GM23248 (cell line): ENCODE measurements at regions not wholly inside any gene's neighbourhood (a gene's known extent, or its start where the extent isn't known, plus 50 kb on each side); places are given as distances from the start of the nearest gene placed in this dataset.

Experiments used
- DNase-seq: peaks from one replicate; pipeline ENCODE4 v3.0.0-alpha.2; 2015
- H2AFZ ChIP-seq: fragments of 200-600 bp; sonication (generic); 2 replicates; pipeline ENCODE4 v1.6.1; 2016; ENCODE audit warnings: antibody characterized with exemption
- H3F3A ChIP-seq: fragments of 200-600 bp; sonication (generic); 2 replicates; pipeline ENCODE4 v1.6.1; 2016; ENCODE audit warnings: mild to moderate bottlenecking, antibody characterized with exemption, mixed run types; ENCODE audit not compliant: insufficient read depth
- H3K27ac ChIP-seq: fragments of 200-600 bp; sonication (generic); 2 replicates; pipeline ENCODE4 v1.5.1; 2016; ENCODE audit warnings: mild to moderate bottlenecking
- H3K27me3 ChIP-seq: fragments of 200-600 bp; sonication (generic); replicated peaks from 2 replicates; pipeline ENCODE4 v1.6.1; 2016; ENCODE audit warnings: mild to moderate bottlenecking; ENCODE audit not compliant: insufficient read depth
- H3K36me3 ChIP-seq: fragments of 200-600 bp; sonication (generic); 2 replicates; pipeline ENCODE4 v1.6.1; 2016; ENCODE audit warnings: low read depth, mild to moderate bottlenecking
- H3K4me1 ChIP-seq: fragments of 200-600 bp; sonication (generic); 2 replicates; pipeline ENCODE4 v1.6.1; 2016; ENCODE audit warnings: mild to moderate bottlenecking; ENCODE audit not compliant: insufficient read depth
- H3K4me2 ChIP-seq: fragments of 200-600 bp; sonication (generic); one replicate; pipeline ENCODE4 v1.6.1; 2016; ENCODE audit warnings: mild to moderate bottlenecking; ENCODE audit not compliant: unreplicated experiment
- H3K4me3 ChIP-seq: fragments of 200-600 bp; sonication (generic); 2 replicates; pipeline ENCODE4 v1.5.1; 2016; ENCODE audit warnings: mild to moderate bottlenecking
- H3K79me2 ChIP-seq: fragments of 200-600 bp; sonication (generic); 2 replicates; pipeline ENCODE4 v1.6.1; 2016; ENCODE audit warnings: mild to moderate bottlenecking; ENCODE audit not compliant: insufficient read depth
- H3K9ac ChIP-seq: fragments of 200-600 bp; sonication (generic); 2 replicates; pipeline ENCODE4 v1.6.1; 2016; ENCODE audit warnings: mild to moderate bottlenecking
- H3K9me2 ChIP-seq: fragments of 200-600 bp; sonication (generic); 2 replicates; pipeline ENCODE4 v1.6.1; 2016; ENCODE audit warnings: mixed run types, mild to moderate bottlenecking, moderate library complexity; ENCODE audit not compliant: insufficient read depth
- H3K9me3 ChIP-seq: fragments of 200-600 bp; sonication (generic); one replicate; pipeline ENCODE4 v1.6.1; 2017; ENCODE audit warnings: low read depth
- H4K20me1 ChIP-seq: fragments of 200-600 bp; sonication (generic); 2 replicates; pipeline ENCODE4 v1.6.0; 2016; ENCODE audit not compliant: insufficient read depth
- EZH2 ChIP-seq: fragments of 200-600 bp; sonication (generic); IDR thresholded peaks from 2 replicates; pipeline ENCODE4 v1.6.1; 2018; ENCODE audit warnings: antibody characterized with exemption, mild to moderate bottlenecking; ENCODE audit not compliant: insufficient read depth, poor library complexity, severe bottlenecking
- EZH2phosphoT487 ChIP-seq: fragments of 200-600 bp; sonication (generic); IDR thresholded peaks from 2 replicates; pipeline ENCODE4 v1.6.1; 2018; ENCODE audit warnings: antibody characterized with exemption, moderate library complexity, mild to moderate bottlenecking, low read depth; ENCODE audit not compliant: insufficient read depth
- WGBS, 2 experiments: methylation state at CpG; one replicate each; pipeline ENCODE4 v1.1.6; 2015 to 2017; ENCODE audit warnings: low lambda C conversion rate in 2 of 2, low coverage in 1 of 2; ENCODE audit errors: missing lambda C conversion rate in 2 of 2; 5-methylcytosine and 5-hydroxymethylcytosine counted together
- in situ Hi-C: fragments of 300-500 bp; cut with MboI; formaldehyde crosslinking; loops from 2 replicates; pipeline ENCODE4 v1.15.0; 2020

DNA sequence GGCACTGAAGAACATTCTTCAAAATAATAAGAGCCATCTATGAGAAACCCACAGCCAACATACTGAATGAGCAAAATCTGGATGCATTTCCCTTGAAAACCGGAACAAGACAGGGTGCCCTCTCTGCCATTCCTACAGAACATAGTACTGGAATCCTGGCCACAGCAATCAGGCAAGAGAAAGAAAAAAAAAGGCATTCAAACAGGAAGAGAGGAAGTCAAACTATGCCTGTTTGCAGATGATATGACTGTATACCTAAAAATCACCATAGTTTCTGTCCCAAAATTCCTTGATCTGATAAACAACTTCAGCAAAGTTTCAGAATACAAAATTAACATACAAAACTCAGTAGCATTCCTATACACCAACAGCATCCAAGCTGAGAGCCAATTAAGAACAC, 119.5 kb upstream of the PARD3B start:
- no peaks in the 10 kb centered on the region for H3K27me3 ChIP-seq
- H3K27ac ChIP-seq, result no peak overlapping the region
- no peaks in the 10 kb centered on the region for H3K9me3 ChIP-seq
- in situ Hi-C loops, result no loop called here
- no peaks in the 10 kb centered on the region for H3F3A ChIP-seq
- DNase-seq, result no peak
- 39% methylated on average over 1 of the region's 1 CpG for WGBS, 2 experiments
- H3K79me2 ChIP-seq, result no peaks in the 10 kb centered on the region
- H3K4me3 ChIP-seq, result no peak overlapping the region
- no peaks in the 10 kb centered on the region for H4K20me1 ChIP-seq
- no peaks in the 10 kb centered on the region for H3K4me1 ChIP-seq
- H3K4me2 ChIP-seq, result no peak overlapping the region
- H3K36me3 ChIP-seq, result no peaks in the 10 kb centered on the region
- no peak overlapping the region for H2AFZ ChIP-seq
- TF ChIP-seq EZH2phosphoT487 (no peak), EZH2 (no peak)
- no peaks in the 10 kb centered on the region for H3K9me2 ChIP-seq
- H3K9ac ChIP-seq, result no peak overlapping the region

DNA sequence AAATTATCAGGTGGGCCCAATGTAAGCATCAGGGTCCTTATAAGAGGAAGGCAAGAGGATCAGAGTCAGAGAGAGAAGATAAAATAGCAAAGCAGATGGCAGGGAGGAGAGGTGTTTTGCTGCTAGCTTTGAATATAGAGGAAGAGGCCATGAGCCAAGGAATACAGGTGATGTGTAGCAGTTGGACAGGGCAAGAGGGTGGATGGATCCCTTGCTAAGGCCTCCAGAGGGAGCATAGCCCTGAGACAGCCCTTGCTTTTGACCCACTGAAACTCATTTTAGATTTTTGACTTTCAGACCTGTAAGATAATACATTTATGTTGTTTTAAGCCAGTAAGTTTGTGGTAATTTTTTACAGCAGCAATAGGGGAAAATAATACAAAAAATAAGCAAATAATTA, 116.6 kb upstream of the PARD3B start:
- H3F3A ChIP-seq, result no peaks in the 10 kb centered on the region
- no peak overlapping the region for H3K4me3 ChIP-seq
- no peaks in the 10 kb centered on the region for H3K4me1 ChIP-seq
- no peaks in the 10 kb centered on the region for H3K27me3 ChIP-seq
- no peak overlapping the region for H3K4me2 ChIP-seq
- no peaks in the 10 kb centered on the region for H3K9me2 ChIP-seq
- in situ Hi-C loops, result no loop called here
- TF ChIP-seq EZH2phosphoT487, result no peak
- TF ChIP-seq EZH2, result no peak
- H3K9me3 ChIP-seq, result no peaks in the 10 kb centered on the region
- H3K9ac ChIP-seq, result no peak overlapping the region
- no peaks in the 10 kb centered on the region for H3K79me2 ChIP-seq
- H2AFZ ChIP-seq, result no peak overlapping the region
- H3K36me3 ChIP-seq, result no peaks in the 10 kb centered on the region
- no peak overlapping the region for H3K27ac ChIP-seq
- H4K20me1 ChIP-seq, result no peaks in the 10 kb centered on the region
- DNase-seq, result no peak

- H3K9me2 ChIP-seq, result no peaks in the 10 kb centered on the region
- no peaks in the 10 kb centered on the region for H3F3A ChIP-seq
- DNase-seq, result no peak
- no peaks in the 10 kb centered on the region for H3K9me3 ChIP-seq
- TF ChIP-seq EZH2phosphoT487 (no peak), EZH2 (no peak)
- H3K79me2 ChIP-seq, result no peaks in the 10 kb centered on the region
- no peak overlapping the region for H3K4me3 ChIP-seq
- in situ Hi-C loops, result no loop called here
- WGBS, 2 experiments, result 52 to 78% methylated on average over 1 of the region's 1 CpG
- no peaks in the 10 kb centered on the region; the same call in 1 of the 2 replicates for H3K4me1 ChIP-seq
- no peaks in the 10 kb centered on the region for H3K36me3 ChIP-seq
- no peak overlapping the region for H3K27ac ChIP-seq
- no peaks in the 10 kb centered on the region for H3K27me3 ChIP-seq
- no peaks in the 10 kb centered on the region for H4K20me1 ChIP-seq
- no peak overlapping the region for H3K4me2 ChIP-seq
- H3K9ac ChIP-seq, result no peak overlapping the region
- no peak overlapping the region for H2AFZ ChIP-seq
These were observed 113.7 kb upstream of the PARD3B start for GRCh38 chr2:204431529-204431928.

DNA sequence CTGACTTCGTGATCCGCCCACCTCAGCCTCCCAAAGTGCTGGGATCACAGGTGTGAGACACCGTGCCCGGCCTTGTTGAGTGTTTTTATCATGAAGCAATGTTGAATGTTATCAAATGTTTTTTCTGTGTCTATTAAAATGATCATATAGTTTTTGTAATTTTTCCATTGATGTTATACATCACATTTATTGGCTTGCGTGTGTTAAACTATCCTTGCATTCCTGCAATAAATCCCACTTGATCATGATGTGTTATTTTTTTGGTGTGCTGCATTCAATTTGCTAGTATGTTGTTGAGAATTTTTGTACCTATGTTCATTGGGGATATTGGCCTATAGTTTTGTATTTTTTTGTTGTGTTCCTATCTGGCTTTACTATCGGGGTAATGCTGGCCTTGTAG, 113.1 kb upstream of the PARD3B start:
- no peaks in the 10 kb centered on the region for H3F3A ChIP-seq
- no peaks in the 10 kb centered on the region; the same call in 1 of the 2 replicates for H3K4me1 ChIP-seq
- no peaks in the 10 kb centered on the region for H3K36me3 ChIP-seq
- no peak overlapping the region for H3K4me3 ChIP-seq
- H3K79me2 ChIP-seq, result no peaks in the 10 kb centered on the region
- no peaks in the 10 kb centered on the region for H3K9me3 ChIP-seq
- no peaks in the 10 kb centered on the region for H4K20me1 ChIP-seq
- H3K4me2 ChIP-seq, result no peak overlapping the region
- no peak for TF ChIP-seq EZH2
- no peak for TF ChIP-seq EZH2phosphoT487
- no peak overlapping the region for H2AFZ ChIP-seq
- in situ Hi-C loops, result no loop called here
- DNase-seq, result no peak
- H3K27ac ChIP-seq, result no peak overlapping the region
- no peaks in the 10 kb centered on the region for H3K9me2 ChIP-seq
- 89% methylated on average over 6 of the region's 6 CpGs for WGBS, 2 experiments
- no peaks in the 10 kb centered on the region for H3K27me3 ChIP-seq
- no peak overlapping the region for H3K9ac ChIP-seq

DNA sequence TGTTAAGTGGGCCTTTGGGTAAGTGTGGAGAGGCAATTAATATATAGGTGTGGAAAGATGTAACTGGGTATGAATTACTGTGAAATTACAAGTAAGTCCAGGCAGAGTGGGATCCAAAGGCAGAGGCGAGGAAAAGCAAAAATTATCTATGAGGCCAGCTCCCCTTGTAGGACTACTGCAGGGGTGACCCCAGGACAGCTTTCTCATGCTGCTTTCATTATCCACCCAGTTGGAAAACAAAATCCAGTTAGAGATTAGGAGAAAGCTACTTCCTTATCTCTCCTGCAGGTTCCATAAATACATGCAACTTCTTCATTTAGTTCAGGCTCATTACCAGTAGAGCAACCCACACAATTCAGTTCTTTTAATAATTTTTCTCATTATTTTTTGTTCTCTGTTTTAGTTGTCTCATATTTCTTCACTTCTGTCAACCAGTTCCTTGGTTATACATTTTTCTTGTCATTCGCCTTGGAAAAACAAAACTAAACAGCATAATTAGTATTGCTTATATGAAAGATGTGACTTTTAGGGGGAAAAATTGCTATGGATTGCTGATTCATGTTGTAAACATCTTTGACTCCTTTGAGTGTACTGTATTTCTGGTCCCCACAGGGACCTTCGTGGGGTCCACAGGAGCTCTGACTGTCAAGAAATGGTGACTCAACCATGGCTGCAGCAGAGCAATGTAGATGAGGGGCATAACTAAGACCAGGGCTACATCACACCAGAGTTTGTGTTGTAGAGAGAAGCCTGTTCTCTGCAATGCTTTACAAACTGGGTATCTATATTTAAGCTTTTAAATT, 110.4 kb upstream of the PARD3B start:
- Histone ChIP-seq H3K9ac (no peak overlapping the region), H2AFZ (no peak overlapping the region), H3K4me3 (no peak overlapping the region), H3F3A (no peaks in the 10 kb centered on the region), H3K36me3 (no peaks in the 10 kb centered on the region), H3K79me2 (no peaks in the 10 kb centered on the region), H3K9me2 (no peaks in the 10 kb centered on the region), H3K9me3 (no peaks in the 10 kb centered on the region), H3K27ac (no peak overlapping the region), H3K4me2 (no peak overlapping the region), H3K27me3 (no peaks in the 10 kb centered on the region; the same call in 1 of the 2 replicates), H4K20me1 (no peaks in the 10 kb centered on the region), H3K4me1 (no peaks in the 10 kb centered on the region; the same call in 1 of the 2 replicates)
- in situ Hi-C loops, result no loop called here
- whole genome bisulfite sequencing, 2 experiments, result 65% methylated on average over 3 of the region's 3 CpGs
- DNase-seq, result peak; percentile 3
- TF ChIP-seq EZH2, result no peak
- no peak for TF ChIP-seq EZH2phosphoT487
